ENCODE measurements at regions not wholly inside any gene's neighbourhood (a gene's known extent, or its start where the extent isn't known, plus 50 kb on each side); places are given as distances from the start of the nearest gene placed in this dataset.

- no peak overlapping the region for H3K9ac ChIP-seq (ENCODE audit: low read depth in 1 of 2, low read length in 2 of 2)
- no peak for DNase-seq (ENCODE audit: low spot score)
- TF ChIP-seq RAD21 (IDR thresholded peaks at IDR 0.05), result no peak
- TF ChIP-seq CTCF (IDR thresholded peaks at IDR 0.05; ENCODE audit: low read depth, low read length, missing input control), result no peak
- no peak for TF ChIP-seq RXRA (IDR thresholded peaks at IDR 0.05)
- TF ChIP-seq SP1 (IDR thresholded peaks at IDR 0.05), result no peak
- TF ChIP-seq JUND (IDR thresholded peaks at IDR 0.05), result no peak
- TF ChIP-seq MAX (IDR thresholded peaks at IDR 0.05), result no peak
- no peak for TF ChIP-seq REST (IDR thresholded peaks at IDR 0.05)
- TF ChIP-seq HNF4G (IDR thresholded peaks at IDR 0.05), result no peak
- TF ChIP-seq ATF3 (IDR thresholded peaks at IDR 0.05), result no peak
- no peak for TF ChIP-seq NR2F2 (IDR thresholded peaks at IDR 0.05)
- no peak for TF ChIP-seq GABPA (IDR thresholded peaks at IDR 0.05 in 1 of 2, conservative IDR thresholded peaks at IDR 0.05 in 1 of 2)
- H3K36me3 ChIP-seq (ENCODE audit: control insufficient read depth in 4 of 4, insufficient read depth in 3 of 4, low read depth in 1 of 4, low read length in 3 of 4), result no peaks in the 10 kb centered on the region
- no peaks in the 10 kb centered on the region for H3K4me1 ChIP-seq (ENCODE audit: control insufficient read depth in 4 of 4, insufficient read depth in 4 of 4, low read length in 3 of 4)
- peaks cover 0 to 3% (median 0%) of the 10 kb centered on the region in 4 donors for H3K27me3 ChIP-seq (ENCODE audit: control insufficient read depth in 4 of 4, insufficient read depth in 4 of 4, low read length in 3 of 4)
- H3K27ac ChIP-seq (ENCODE audit: low read depth in 1 of 2, low read length in 2 of 2), result no peak overlapping the region
- no peaks in the 10 kb centered on the region for H3K9me3 ChIP-seq (ENCODE audit: control insufficient read depth in 4 of 4, low read length in 3 of 4)
- H3K4me3 ChIP-seq (ENCODE audit: low read depth in 1 of 3, low read length in 3 of 3), result no peak overlapping the region
Measured at GRCh38 chr5:104367978-104368377, 805.4 kb upstream of the NUDT12 start.

- 83% methylated on average over 3 of the region's 3 CpGs for WGBS
- Histone ChIP-seq H3K9me3 (ENCODE audit: control insufficient read depth in 4 of 4, low read length in 3 of 4) (no peaks in the 10 kb centered on the region), H3K27me3 (ENCODE audit: control insufficient read depth in 4 of 4, insufficient read depth in 4 of 4, low read length in 3 of 4) (peaks cover 0 to 3% (median 0%) of the 10 kb centered on the region in 4 donors), H3K9ac (ENCODE audit: low read depth in 1 of 2, low read length in 2 of 2) (no peak overlapping the region), H3K4me1 (ENCODE audit: control insufficient read depth in 4 of 4, insufficient read depth in 4 of 4, low read length in 3 of 4) (no peaks in the 10 kb centered on the region), H3K36me3 (ENCODE audit: control insufficient read depth in 4 of 4, insufficient read depth in 3 of 4, low read depth in 1 of 4, low read length in 3 of 4) (no peaks in the 10 kb centered on the region), H3K27ac (ENCODE audit: low read depth in 1 of 2, low read length in 2 of 2) (no peak overlapping the region), H3K4me3 (ENCODE audit: low read depth in 1 of 3, low read length in 3 of 3) (no peak overlapping the region)
- no peak for DNase-seq (ENCODE audit: low spot score)
- no peak for TF ChIP-seq CTCF (IDR thresholded peaks at IDR 0.05; ENCODE audit: low read depth, low read length, missing input control)
- TF ChIP-seq ZBTB33 (IDR thresholded peaks at IDR 0.05), result no peak
- no peak for TF ChIP-seq JUND (IDR thresholded peaks at IDR 0.05)
- no peak for TF ChIP-seq GABPA (IDR thresholded peaks at IDR 0.05 in 1 of 2, conservative IDR thresholded peaks at IDR 0.05 in 1 of 2)
- TF ChIP-seq TAF1 (conservative IDR thresholded peaks at IDR 0.05), result no peak
- TF ChIP-seq HNF4A (conservative IDR thresholded peaks at IDR 0.05), result no peak
- no peak for TF ChIP-seq FOXA1 (IDR thresholded peaks at IDR 0.05)
- no peak for TF ChIP-seq RAD21 (IDR thresholded peaks at IDR 0.05)
- no peak for TF ChIP-seq YY1 (IDR thresholded peaks at IDR 0.05)
- TF ChIP-seq RXRA (IDR thresholded peaks at IDR 0.05), result no peak
- no peak for TF ChIP-seq NR2F2 (IDR thresholded peaks at IDR 0.05)
- no peak for TF ChIP-seq SP1 (IDR thresholded peaks at IDR 0.05)
- no peak for TF ChIP-seq MAX (IDR thresholded peaks at IDR 0.05)
- TF ChIP-seq EGR1 (IDR thresholded peaks at IDR 0.05; ENCODE audit: low read depth in 2 of 2), result no peak
- TF ChIP-seq ATF3 (IDR thresholded peaks at IDR 0.05), result no peak
- no peak for TF ChIP-seq REST (IDR thresholded peaks at IDR 0.05)
Measured at GRCh38 chr5:104363567-104363966, 801.0 kb upstream of the NUDT12 start.

All from liver (tissue), 8 donors.